ENCODE measurements at regions not wholly inside any gene's neighbourhood (a gene's known extent, or its start where the extent isn't known, plus 50 kb on each side); places are given as distances from the start of the nearest gene placed in this dataset.

- Mint-ChIP-seq H3K9me3 (ENCODE audit: unreplicated experiment) (peaks cover 5% of the 10 kb centered on the region), H3K36me3 (ENCODE audit: unreplicated experiment) (no peaks in the 10 kb centered on the region), H3K4me1 (ENCODE audit: unreplicated experiment) (peaks cover 29% of the 10 kb centered on the region), H3K27ac (ENCODE audit: unreplicated experiment) (no peak overlapping the region), H3K27me3 (ENCODE audit: unreplicated experiment) (no peaks in the 10 kb centered on the region), H3K4me3 (ENCODE audit: unreplicated experiment) (no peak overlapping the region)
- no peak for DNase-seq (ENCODE audit: extremely low spot score, unreplicated experiment)
- TF ChIP-seq CTCF (IDR thresholded peaks at IDR 0.05), result no peak
These were observed 517.0 kb upstream of the PAPPA start for GRCh38 chr9:115636596-115636995.

GRCh38 chr9:115637661-115638060 lies 515.9 kb upstream of the PAPPA start:
- no peaks in the 10 kb centered on the region for H3K36me3 Mint-ChIP-seq (ENCODE audit: unreplicated experiment)
- no peaks in the 10 kb centered on the region for H3K27me3 Mint-ChIP-seq (ENCODE audit: unreplicated experiment)
- H3K9me3 Mint-ChIP-seq (ENCODE audit: unreplicated experiment), result peaks cover 7% of the 10 kb centered on the region
- TF ChIP-seq CTCF (IDR thresholded peaks at IDR 0.05), result no peak
- no peak overlapping the region for H3K4me3 Mint-ChIP-seq (ENCODE audit: unreplicated experiment)
- no peak for DNase-seq (ENCODE audit: extremely low spot score, unreplicated experiment)
- peaks cover 38% of the 10 kb centered on the region for H3K4me1 Mint-ChIP-seq (ENCODE audit: unreplicated experiment)
- H3K27ac Mint-ChIP-seq (ENCODE audit: unreplicated experiment), result no peak overlapping the region

- Mint-ChIP-seq H3K4me3 (ENCODE audit: unreplicated experiment) (no peak overlapping the region), H3K27me3 (ENCODE audit: unreplicated experiment) (no peaks in the 10 kb centered on the region)
These were observed 512.7 kb upstream of the PAPPA start for GRCh38 chr9:115640887-115641286.

GRCh38 chr9:115642285-115642684 lies 511.3 kb upstream of the PAPPA start:
- Mint-ChIP-seq H3K36me3 (ENCODE audit: unreplicated experiment) (peaks cover 4% of the 10 kb centered on the region), H3K27ac (ENCODE audit: unreplicated experiment) (peak overlapping the region; percentile 92), H3K4me3 (ENCODE audit: unreplicated experiment) (no peak overlapping the region), H3K4me1 (ENCODE audit: unreplicated experiment) (peaks cover 49% of the 10 kb centered on the region), H3K9me3 (ENCODE audit: unreplicated experiment) (peaks cover 4% of the 10 kb centered on the region), H3K27me3 (ENCODE audit: unreplicated experiment) (no peaks in the 10 kb centered on the region)
- DNase-seq (ENCODE audit: extremely low spot score, unreplicated experiment), result no peak
- TF ChIP-seq CTCF (IDR thresholded peaks at IDR 0.05), result no peak

More at GRCh38 chr9:115640887-115641286, 512.7 kb upstream of the PAPPA start:
- peaks cover 48% of the 10 kb centered on the region for H3K4me1 Mint-ChIP-seq (ENCODE audit: unreplicated experiment)
- H3K9me3 Mint-ChIP-seq (ENCODE audit: unreplicated experiment), result peaks cover 7% of the 10 kb centered on the region
- H3K27ac Mint-ChIP-seq (ENCODE audit: unreplicated experiment), result peak overlapping the region; percentile 92
- no peak for DNase-seq (ENCODE audit: extremely low spot score, unreplicated experiment)
- H3K36me3 Mint-ChIP-seq (ENCODE audit: unreplicated experiment), result no peaks in the 10 kb centered on the region
- no peak for TF ChIP-seq CTCF (IDR thresholded peaks at IDR 0.05)

- H3K27ac Mint-ChIP-seq (ENCODE audit: unreplicated experiment), result no peak overlapping the region
- DNase-seq (ENCODE audit: extremely low spot score, unreplicated experiment), result no peak
- peaks cover 45% of the 10 kb centered on the region for H3K4me1 Mint-ChIP-seq (ENCODE audit: unreplicated experiment)
- TF ChIP-seq CTCF (IDR thresholded peaks at IDR 0.05), result no peak
- H3K9me3 Mint-ChIP-seq (ENCODE audit: unreplicated experiment), result peaks cover 4% of the 10 kb centered on the region
- H3K27me3 Mint-ChIP-seq (ENCODE audit: unreplicated experiment), result no peaks in the 10 kb centered on the region
- H3K4me3 Mint-ChIP-seq (ENCODE audit: unreplicated experiment), result no peak overlapping the region
- H3K36me3 Mint-ChIP-seq (ENCODE audit: unreplicated experiment), result peaks cover 4% of the 10 kb centered on the region
These were observed 509.5 kb upstream of the PAPPA start for GRCh38 chr9:115643948-115644727.
